HFFc6 (cell line): ENCODE measurements at regions not wholly inside any gene's neighbourhood (a gene's known extent, or its start where the extent isn't known, plus 50 kb on each side); places are given as distances from the start of the nearest gene placed in this dataset.

Source experiments
- DNase-seq: peaks from one replicate; pipeline ENCODE4 v3.0.0-alpha.2; 2018
- H3K27ac Mint-ChIP-seq: 2 replicates; pipeline ENCODE4 v1.8.0; 2020; ENCODE audit warnings: mild to moderate bottlenecking, mixed read lengths
- H3K27me3 Mint-ChIP-seq: 2 replicates; pipeline ENCODE4 v1.8.0; 2021; ENCODE audit warnings: mild to moderate bottlenecking, moderate library complexity, mixed read lengths; ENCODE audit not compliant: insufficient read depth
- H3K36me3 Mint-ChIP-seq: 2 replicates; pipeline ENCODE4 v1.8.0; 2021; ENCODE audit warnings: low read depth, mixed read lengths
- H3K4me1 Mint-ChIP-seq: 2 replicates; pipeline ENCODE4 v1.8.0; 2020; ENCODE audit warnings: low read depth, mixed read lengths
- H3K4me3 Mint-ChIP-seq: 2 replicates; pipeline ENCODE4 v1.8.0; 2020; ENCODE audit warnings: mild to moderate bottlenecking, moderate library complexity, mixed read lengths
- H3K9me3 Mint-ChIP-seq: 2 replicates; pipeline ENCODE4 v1.8.0; 2020; ENCODE audit warnings: mild to moderate bottlenecking, mixed read lengths
- CTCF ChIP-seq: fragments of 200-600 bp; sonication (generic); IDR thresholded peaks from 2 replicates; pipeline ENCODE4 v1.5.0; 2021; ENCODE audit warnings: antibody characterized with exemption, mild to moderate bottlenecking

DNA sequence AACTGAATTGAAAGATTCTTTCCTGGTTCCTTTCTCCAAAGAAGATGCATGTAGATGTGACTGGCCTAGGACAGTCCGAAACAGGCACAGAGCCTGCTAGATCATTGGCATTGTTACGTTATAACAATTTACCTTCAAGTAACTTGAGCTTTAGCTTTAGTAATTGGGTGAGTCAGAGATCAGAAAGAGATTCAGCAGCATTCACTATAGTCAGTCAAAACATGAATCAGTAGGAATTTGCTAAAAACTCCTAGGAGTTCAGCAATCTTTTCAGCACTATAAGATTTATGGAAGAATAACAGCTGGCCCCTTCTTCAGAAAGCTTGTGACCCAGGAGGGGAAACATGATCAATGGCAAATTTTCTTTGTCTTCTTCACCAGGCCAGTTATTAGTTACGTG lies 281.7 kb upstream of the PRDM1 start:
- H3K36me3 Mint-ChIP-seq: peaks cover 5% of the 10 kb centered on the region; the same call in 1 of the 2 replicates
- DNase-seq: peak; percentile 86
- H3K27ac Mint-ChIP-seq: no peak overlapping the region
- H3K9me3 Mint-ChIP-seq: no peaks in the 10 kb centered on the region
- H3K4me1 Mint-ChIP-seq: peaks cover 25% of the 10 kb centered on the region
- H3K4me3 Mint-ChIP-seq: no peak overlapping the region
- TF ChIP-seq CTCF: no peak
- H3K27me3 Mint-ChIP-seq: peaks cover 2% of the 10 kb centered on the region; the same call in 1 of the 2 replicates

GRCh38 chr6:105804000-105804399 lies 282.1 kb upstream of the PRDM1 start:
- no peaks in the 10 kb centered on the region for H3K9me3 Mint-ChIP-seq
- peaks cover 5% of the 10 kb centered on the region; the same call in 1 of the 2 replicates for H3K36me3 Mint-ChIP-seq
- H3K4me3 Mint-ChIP-seq: no peak overlapping the region
- DNase-seq: no peak
- H3K4me1 Mint-ChIP-seq: peaks cover 25% of the 10 kb centered on the region
- H3K27ac Mint-ChIP-seq: no peak overlapping the region
- H3K27me3 Mint-ChIP-seq: peaks cover 2% of the 10 kb centered on the region
- TF ChIP-seq CTCF: no peak

- no peak for TF ChIP-seq CTCF
- H3K27ac Mint-ChIP-seq: no peak overlapping the region
- peak; percentile 13 for DNase-seq
- H3K9me3 Mint-ChIP-seq: no peaks in the 10 kb centered on the region
- H3K4me3 Mint-ChIP-seq: no peak overlapping the region
- H3K36me3 Mint-ChIP-seq: peaks cover 5% of the 10 kb centered on the region; the same call in 1 of the 2 replicates
- peaks cover 2% of the 10 kb centered on the region for H3K27me3 Mint-ChIP-seq
- peaks cover 25% of the 10 kb centered on the region for H3K4me1 Mint-ChIP-seq
Observed at GRCh38 chr6:105803442-105803841, 282.7 kb upstream of the PRDM1 start.

DNA sequence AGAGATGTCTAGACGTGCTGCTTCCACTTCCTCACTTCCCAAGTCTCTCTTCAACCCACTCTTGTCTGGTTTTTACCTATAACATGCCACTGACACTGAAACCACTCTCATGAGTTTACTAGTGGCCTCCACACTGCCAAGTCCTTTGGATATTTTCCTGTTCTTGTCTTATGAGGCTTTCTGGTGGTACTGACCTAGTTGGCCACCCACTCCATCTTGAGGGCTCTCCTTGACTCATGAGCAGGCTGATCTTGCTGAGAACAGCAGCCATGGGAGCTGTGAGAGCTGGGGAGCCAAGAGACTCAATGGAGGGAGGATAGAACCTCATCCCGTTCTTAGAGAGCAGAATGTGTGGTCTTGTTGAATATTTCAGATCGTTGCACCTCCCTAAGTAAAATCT lies 283.4 kb upstream of the PRDM1 start:
- H3K9me3 Mint-ChIP-seq: no peaks in the 10 kb centered on the region
- peaks cover 5% of the 10 kb centered on the region; the same call in 1 of the 2 replicates for H3K36me3 Mint-ChIP-seq
- no peak overlapping the region for H3K27ac Mint-ChIP-seq
- TF ChIP-seq CTCF: no peak
- no peak overlapping the region for H3K4me3 Mint-ChIP-seq
- DNase-seq: no peak
- peaks cover 25% of the 10 kb centered on the region for H3K4me1 Mint-ChIP-seq
- H3K27me3 Mint-ChIP-seq: peaks cover 2% of the 10 kb centered on the region

GRCh38 chr6:105800871-105801270 lies 285.3 kb upstream of the PRDM1 start:
- Mint-ChIP-seq H3K4me1 (peaks cover 38% of the 10 kb centered on the region), H3K9me3 (no peaks in the 10 kb centered on the region), H3K27ac (no peak overlapping the region), H3K4me3 (no peak overlapping the region), H3K27me3 (peaks cover 2% of the 10 kb centered on the region), H3K36me3 (no peaks in the 10 kb centered on the region)
- DNase-seq: no peak
- TF ChIP-seq CTCF: no peak

DNA sequence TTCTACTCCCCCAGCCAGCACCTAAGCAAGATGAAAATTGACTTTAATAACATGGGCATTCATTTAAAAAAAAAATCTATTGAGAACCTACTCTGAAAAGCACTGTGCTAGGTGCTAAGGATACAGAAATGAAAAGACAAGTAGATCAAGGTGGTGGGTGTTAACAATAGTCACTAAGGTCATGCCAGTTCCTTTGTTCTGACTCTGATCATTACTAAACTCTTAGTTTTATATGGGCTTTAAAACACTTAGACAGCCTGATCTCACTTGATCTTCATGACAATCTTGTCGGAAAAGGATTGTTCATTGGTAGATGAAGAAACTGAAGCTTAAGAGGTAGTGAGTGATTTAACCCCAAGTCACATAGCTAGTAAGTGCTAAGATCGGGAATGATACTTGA lies 285.7 kb upstream of the PRDM1 start:
- Mint-ChIP-seq H3K9me3 (no peaks in the 10 kb centered on the region), H3K27me3 (peaks cover 2% of the 10 kb centered on the region), H3K36me3 (no peaks in the 10 kb centered on the region), H3K27ac (no peak overlapping the region), H3K4me3 (no peak overlapping the region), H3K4me1 (peaks cover 43% of the 10 kb centered on the region)
- TF ChIP-seq CTCF: no peak
- no peak for DNase-seq
